ENCODE measurements at regions not wholly inside any gene's neighbourhood (a gene's known extent, or its start where the extent isn't known, plus 50 kb on each side); places are given as distances from the start of the nearest gene placed in this dataset.
"Not testable (repeated sequence)": the region's sequence is repeated elsewhere in the genome, so short reads cannot be mapped to it uniquely, and the experiment has no call there.

- H2AFZ ChIP-seq (ENCODE audit: low read length); ATAC-seq; H3K9me3 ChIP-seq (ENCODE audit: low read length); H3K4me3 ChIP-seq (replicated peaks in 1 of 3; ENCODE audit: insufficient read depth in 1 of 3, low read depth in 2 of 3, low read length in 3 of 3); BruUV-seq (replicated peaks); H3K27ac ChIP-seq (ENCODE audit: extremely low read length, insufficient read depth, low read length); in situ Hi-C loops (cut with HindIII; ENCODE audit: extremely low pct_ligation_motif_present, low pct_unique_long_range_greater_than_20kb); DNase-seq (ENCODE audit: low spot score); H3K79me2 ChIP-seq (ENCODE audit: insufficient read depth, low read length); CTCF ChIA-PET (ENCODE audit: low intra/inter-chr PET ratio, low total read pairs); H3K27me3 ChIP-seq (ENCODE audit: control insufficient read depth in 1 of 2, insufficient read depth in 2 of 2, low read length in 2 of 2); intact Hi-C loops (cut with micrococcal nuclease; ENCODE audit: unreplicated experiment); H3K4me2 ChIP-seq (ENCODE audit: low read depth, low read length); H3K9ac ChIP-seq (ENCODE audit: insufficient read depth, low read depth, low read length); H3K4me1 ChIP-seq (ENCODE audit: insufficient read depth, low read length); FAIRE-seq; H3K36me3 ChIP-seq (replicated peaks in 1 of 2; ENCODE audit: control insufficient read depth in 1 of 2, insufficient read depth in 2 of 2, low read length in 2 of 2); H4K20me1 ChIP-seq (ENCODE audit: insufficient read depth, low read length); POLR2A ChIA-PET; TF ChIP-seq FOXA1 (IDR thresholded peaks at IDR 0.05): not testable (repeated sequence)
- 12% methylated on average over 14 of the region's 14 CpGs for WGBS (ENCODE audit: low lambda C conversion rate)
- TF ChIP-seq THAP11 (CRISPR knock-in tag; IDR thresholded peaks at IDR 0.05) (0 out of 2 replicates have a peak, but pooled peaks have one; percentile 15), SP5 (CRISPR knock-in tag; IDR thresholded peaks at IDR 0.05; ENCODE audit: borderline replicate concordance, low read depth) (0 out of 2 replicates have a peak, but pooled peaks have one; percentile 19), ZNF281 (CRISPR knock-in tag; IDR thresholded peaks at IDR 0.05; ENCODE audit: borderline replicate concordance) (peak; percentile 93), TCF7 (IDR thresholded peaks at IDR 0.05; ENCODE audit: low read depth) (peak; percentile 10; the same call in 1 of the 2 replicates), FOXA3 (CRISPR knock-in tag; IDR thresholded peaks at IDR 0.05) (peak; percentile 70), ZNF687 (CRISPR knock-in tag; IDR thresholded peaks at IDR 0.05) (0 out of 2 replicates have a peak, but pooled peaks have one; percentile 12), FOXA1 (CRISPR knock-in tag; IDR thresholded peaks at IDR 0.05) (peak; percentile 68)
These were observed 280.7 kb downstream of the TFAP2A start for GRCh38 chr6:10134185-10134584.

Measured in HepG2 (cell line).